GM23338 (cell line): ENCODE measurements at regions not wholly inside any gene's neighbourhood (a gene's known extent, or its start where the extent isn't known, plus 50 kb on each side); places are given as distances from the start of the nearest gene placed in this dataset.

ENCODE experiments used
- ATAC-seq: fragments of 200-7000 bp; cut with Tn5 transposase; 3 replicates; pipeline ENCODE4 v1.9.1; 2020
- DNase-seq: peaks from one replicate; pipeline ENCODE4 v3.0.0-alpha.2; 2015; ENCODE audit warnings: low spot score
- H2AFZ ChIP-seq: fragments of 200-600 bp; sonication (generic); 2 replicates; pipeline ENCODE4 v1.8.0; 2016; ENCODE audit warnings: antibody characterized with exemption, mild to moderate bottlenecking, moderate library complexity
- H3F3A ChIP-seq: fragments of 200-600 bp; sonication (generic); replicated peaks from 2 replicates; pipeline ENCODE4 v1.8.0; 2017; ENCODE audit warnings: antibody characterized with exemption, mixed run types, low read depth
- H3K27ac ChIP-seq: fragments of 200-600 bp; sonication (generic); 2 replicates; pipeline ENCODE4 v1.6.1; 2016; ENCODE audit warnings: low read depth
- H3K27me3 ChIP-seq: fragments of 200-600 bp; sonication (generic); 2 replicates; pipeline ENCODE4 v1.8.0; 2016; ENCODE audit warnings: mild to moderate bottlenecking, mixed run types, moderate library complexity; ENCODE audit not compliant: insufficient read depth
- H3K36me3 ChIP-seq: fragments of 200-600 bp; sonication (generic); 2 replicates; pipeline ENCODE4 v1.8.0; 2016; ENCODE audit warnings: mild to moderate bottlenecking; ENCODE audit not compliant: insufficient read depth
- H3K4me1 ChIP-seq: fragments of 200-600 bp; sonication (generic); 2 replicates; pipeline ENCODE4 v1.8.0; 2016; ENCODE audit warnings: mild to moderate bottlenecking, moderate library complexity; ENCODE audit not compliant: insufficient read depth
- H3K4me2 ChIP-seq: fragments of 200-600 bp; sonication (generic); 2 replicates; pipeline ENCODE4 v1.7.1; 2017; ENCODE audit warnings: mixed run types
- H3K4me3 ChIP-seq: fragments of 200-600 bp; sonication (generic); 2 replicates; pipeline ENCODE4 v1.6.1; 2016; ENCODE audit warnings: mixed run types
- H3K79me2 ChIP-seq: fragments of 200-600 bp; sonication (generic); replicated peaks from 2 replicates; pipeline ENCODE4 v1.8.0; 2017; ENCODE audit warnings: mild to moderate bottlenecking; ENCODE audit not compliant: insufficient read depth
- H3K9me2 ChIP-seq: fragments of 200-600 bp; sonication (generic); 2 replicates; pipeline ENCODE4 v1.8.0; 2017; ENCODE audit not compliant: insufficient read depth
- H4K20me1 ChIP-seq: fragments of 200-600 bp; sonication (generic); replicated peaks from 2 replicates; pipeline ENCODE4 v1.8.0; 2017; ENCODE audit warnings: mild to moderate bottlenecking; ENCODE audit not compliant: insufficient read depth
- H3K27ac Mint-ChIP-seq: 2 replicates; pipeline ENCODE4 v1.8.0; 2020; ENCODE audit warnings: inconsistent platforms, mild to moderate bottlenecking, moderate library complexity, mixed read lengths
- H3K27me3 Mint-ChIP-seq: 3 replicates; pipeline ENCODE4 v1.8.0; 2022; ENCODE audit warnings: low read depth, mild to moderate bottlenecking, moderate library complexity, mixed read lengths, inconsistent platforms; ENCODE audit not compliant: insufficient read depth, poor library complexity
- H3K36me3 Mint-ChIP-seq: 3 replicates; pipeline ENCODE4 v1.8.0; 2021; ENCODE audit warnings: low read depth, mild to moderate bottlenecking, inconsistent platforms, moderate library complexity, mixed read lengths
- H3K4me1 Mint-ChIP-seq: 3 replicates; pipeline ENCODE4 v1.8.0; 2020; ENCODE audit warnings: mild to moderate bottlenecking, inconsistent platforms, mixed read lengths
- H3K4me3 Mint-ChIP-seq: 3 replicates; pipeline ENCODE4 v1.8.0; 2021; ENCODE audit warnings: moderate library complexity, mild to moderate bottlenecking, inconsistent platforms, mixed read lengths
- H3K9me3 Mint-ChIP-seq: 3 replicates; pipeline ENCODE4 v1.8.0; 2020; ENCODE audit warnings: moderate library complexity, mild to moderate bottlenecking, inconsistent platforms, mixed read lengths
- CREB1 ChIP-seq: fragments of 250-450 bp; sonication (Bioruptor Pico); IDR thresholded peaks from 2 replicates; pipeline ENCODE4 v1.5.0; 2020; ENCODE audit warnings: low read depth, mild to moderate bottlenecking, moderate library complexity
- CTCF ChIP-seq, 2 experiments: fragments of 200-600 bp in 1 of 2; sonication (generic) in 1 of 2; conservative IDR thresholded peaks; 2 replicates each; pipeline versions ENCODE4 v1.5.1 to v1.6.1; 2016 to 2017; ENCODE audit warnings: antibody characterized with exemption in 2 of 2, low read depth in 2 of 2, mild to moderate bottlenecking in 2 of 2, moderate library complexity in 1 of 2
- ETS1 ChIP-seq: IDR thresholded peaks from 2 replicates; pipeline ENCODE4 v1.6.1; 2016; ENCODE audit warnings: antibody characterized with exemption
- EZH2 ChIP-seq: fragments of 200-600 bp; sonication (generic); IDR thresholded peaks from one replicate; pipeline ENCODE4 v1.8.0; 2017; ENCODE audit warnings: antibody characterized with exemption, mild to moderate bottlenecking, low read depth; ENCODE audit not compliant: unreplicated experiment
- EZH2phosphoT487 ChIP-seq: fragments of 200-600 bp; sonication (generic); IDR thresholded peaks from one replicate; pipeline ENCODE4 v1.8.1; 2018; ENCODE audit warnings: antibody characterized with exemption; ENCODE audit not compliant: unreplicated experiment
- NANOG ChIP-seq: IDR thresholded peaks from 2 replicates; pipeline ENCODE4 v1.6.1; 2016; ENCODE audit warnings: antibody characterized with exemption, borderline replicate concordance
- POLR2AphosphoS5 ChIP-seq: IDR thresholded peaks from 2 replicates; pipeline ENCODE4 v1.6.1; 2016; ENCODE audit warnings: antibody characterized with exemption, low read depth
- REST ChIP-seq: IDR thresholded peaks from one replicate; pipeline ENCODE4 v1.6.1; 2018; ENCODE audit warnings: antibody characterized with exemption; ENCODE audit not compliant: unreplicated experiment
- STAT1 ChIP-seq: IDR thresholded peaks from one replicate; pipeline ENCODE4 v1.6.1; 2016; ENCODE audit warnings: antibody characterized with exemption; ENCODE audit not compliant: unreplicated experiment
- ZNF114 ChIP-seq: fragments of 250-450 bp; sonication (Bioruptor Pico); IDR thresholded peaks from 2 replicates; pipeline ENCODE4 v1.5.0; 2020; ENCODE audit warnings: mild to moderate bottlenecking, moderate library complexity
- ZNF331 ChIP-seq: fragments of 250-450 bp; sonication (Bioruptor Pico); IDR thresholded peaks from 2 replicates; pipeline ENCODE4 v1.5.0; 2020; ENCODE audit warnings: low read depth, mild to moderate bottlenecking, moderate library complexity

DNA sequence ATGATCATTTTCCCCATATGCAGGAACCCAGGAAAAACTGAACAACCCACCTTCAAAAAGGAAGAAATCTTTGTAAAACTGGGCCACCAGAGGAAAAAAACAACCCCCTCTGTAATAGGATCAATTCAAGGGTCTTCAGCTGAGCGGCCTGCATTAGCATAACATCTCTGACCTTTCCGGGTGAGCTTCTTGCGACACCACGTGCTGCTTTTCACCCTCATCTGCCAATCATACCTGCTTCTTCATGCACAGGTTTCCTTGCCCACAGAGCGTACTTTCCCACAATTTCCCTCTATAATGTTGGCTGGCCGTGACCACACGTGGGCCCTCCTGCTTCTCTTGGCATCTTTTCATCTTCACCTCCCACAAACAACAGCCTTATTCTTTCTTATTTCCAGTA lies 284.3 kb upstream of the NEBL start:
- 0 out of 2 replicates have a peak overlapping the region, but pooled peaks have one; percentile 10 for H2AFZ ChIP-seq
- no peak overlapping the region for H3K4me3 ChIP-seq
- no peaks in the 10 kb centered on the region for H3K9me2 ChIP-seq
- DNase-seq: no peak
- Mint-ChIP-seq H3K27ac (no peak overlapping the region), H3K4me1 (peaks cover 5% of the 10 kb centered on the region; the same call in 2 of the 3 replicates), H3K27me3 (peaks cover 6% of the 10 kb centered on the region), H3K9me3 (peaks cover 3% of the 10 kb centered on the region), H3K36me3 (peaks cover 6% of the 10 kb centered on the region; the same call in 2 of the 3 replicates), H3K4me3 (no peak overlapping the region)
- H3K4me1 ChIP-seq: no peaks in the 10 kb centered on the region; the same call in 1 of the 2 replicates
- H3K27me3 ChIP-seq: peaks cover 8% of the 10 kb centered on the region
- no peaks in the 10 kb centered on the region for H3K79me2 ChIP-seq
- no peak overlapping the region for H3K4me2 ChIP-seq
- TF ChIP-seq ZNF114 (CRISPR knock-in tag) (no peak), CTCF (conservative IDR thresholded peaks at IDR 0.05; ENCODE audit: low read depth in 2 of 2) (no peak), EZH2 (no peak), EZH2phosphoT487 (no peak), POLR2AphosphoS5 (no peak), NANOG (no peak), ETS1 (no peak), STAT1 (no peak), CREB1 (CRISPR knock-in tag) (no peak)
- no peak overlapping the region for H3K27ac ChIP-seq
- no peaks in the 10 kb centered on the region for H3F3A ChIP-seq
- H3K36me3 ChIP-seq: no peaks in the 10 kb centered on the region
- no peaks in the 10 kb centered on the region for H4K20me1 ChIP-seq
- no peak for ATAC-seq

GRCh38 chr10:21180604-21181003 lies 283.5 kb upstream of the NEBL start:
- Mint-ChIP-seq H3K27me3 (peaks cover 13% of the 10 kb centered on the region), H3K36me3 (peaks cover 6% of the 10 kb centered on the region; the same call in 2 of the 3 replicates), H3K9me3 (peaks cover 3% of the 10 kb centered on the region), H3K4me3 (no peak overlapping the region), H3K4me1 (peaks cover 6% of the 10 kb centered on the region), H3K27ac (no peak overlapping the region)
- ATAC-seq (no peak), DNase-seq (no peak)
- no peak for TF ChIP-seq EZH2phosphoT487
- no peak for TF ChIP-seq ZNF331
- TF ChIP-seq NANOG: no peak
- TF ChIP-seq REST: no peak
- TF ChIP-seq CTCF (conservative IDR thresholded peaks at IDR 0.05; ENCODE audit: low read depth in 2 of 2): no peak
- TF ChIP-seq STAT1: no peak
- TF ChIP-seq CREB1 (CRISPR knock-in tag): no peak
- H3K27ac ChIP-seq: no peak overlapping the region
- no peaks in the 10 kb centered on the region for H3K79me2 ChIP-seq
- peaks cover 16% of the 10 kb centered on the region for H3K27me3 ChIP-seq
- H3K4me3 ChIP-seq: no peak overlapping the region
- H3K9me2 ChIP-seq: no peaks in the 10 kb centered on the region
- no peaks in the 10 kb centered on the region for H4K20me1 ChIP-seq
- no peak overlapping the region for H2AFZ ChIP-seq
- peaks cover 3% of the 10 kb centered on the region for H3K4me1 ChIP-seq
- no peak overlapping the region for H3K4me2 ChIP-seq
- H3F3A ChIP-seq: no peaks in the 10 kb centered on the region
- H3K36me3 ChIP-seq: no peaks in the 10 kb centered on the region
